ENCODE measurements at regions not wholly inside any gene's neighbourhood (a gene's known extent, or its start where the extent isn't known, plus 50 kb on each side); places are given as distances from the start of the nearest gene placed in this dataset.

- Histone ChIP-seq H3K23ac (ENCODE audit: insufficient read length, low read depth, low read length) (no peak overlapping the region), H4K20me1 (ENCODE audit: control insufficient read depth, insufficient read depth, insufficient read length) (no peaks in the 10 kb centered on the region), H4K8ac (replicated peaks; ENCODE audit: insufficient read length, low read depth, low read length) (no peak overlapping the region), H2BK12ac (ENCODE audit: insufficient read length, low read depth, low read length) (no peak overlapping the region), H3K9ac (ENCODE audit: extremely low read depth, insufficient read length, low read length) (no peak overlapping the region), H3K79me2 (ENCODE audit: insufficient read depth, low read length) (no peaks in the 10 kb centered on the region), H4K5ac (ENCODE audit: insufficient read length, low read depth, low read length) (no peak overlapping the region), H3K27ac (ENCODE audit: insufficient read length, low read depth, low read length) (no peak overlapping the region), H3K79me1 (ENCODE audit: insufficient read depth, low read depth, low read length, poor library complexity, severe bottlenecking) (no peaks in the 10 kb centered on the region), H3T11ph (ENCODE audit: low read length) (no peak overlapping the region), H3K4me2 (ENCODE audit: insufficient read depth, insufficient read length, low read length) (no peak overlapping the region), H2BK120ac (ENCODE audit: low read depth, low read length, poor library complexity, severe bottlenecking) (no peak overlapping the region), H2AK5ac (ENCODE audit: insufficient read length, low read length) (no peak overlapping the region), H3K18ac (ENCODE audit: insufficient read length, low read depth, low read length) (no peak overlapping the region), H3K4ac (ENCODE audit: low read depth, low read length) (no peak overlapping the region), H4K91ac (ENCODE audit: insufficient read length, low read depth, low read length) (no peak overlapping the region), H3K4me1 (ENCODE audit: insufficient read depth, low read length) (peaks cover 7% of the 10 kb centered on the region; the same call in 1 of the 2 replicates), H3K27me3 (ENCODE audit: insufficient read depth, low read length) (no peaks in the 10 kb centered on the region), H3K56ac (ENCODE audit: insufficient read length, low read depth, low read length) (no peak overlapping the region), H2AFZ (ENCODE audit: low read length) (no peak overlapping the region), H2BK5ac (ENCODE audit: insufficient read length, low read length) (no peak overlapping the region), H3K14ac (ENCODE audit: insufficient read depth, low read length) (no peak overlapping the region), H3K9me3 (ENCODE audit: control insufficient read depth, low read depth, low read length) (no peaks in the 10 kb centered on the region), H3K23me2 (ENCODE audit: insufficient read length, low read depth, low read length, poor library complexity, severe bottlenecking) (no peaks in the 10 kb centered on the region), H2BK15ac (ENCODE audit: low read depth, low read length) (no peak overlapping the region), H2BK20ac (ENCODE audit: low read depth, low read length, poor library complexity, severe bottlenecking) (no peak overlapping the region)
- H3K4me1 Mint-ChIP-seq: peaks cover 19 to 23% of the 10 kb centered on the region in 2 experiments
- H3K36me3 Mint-ChIP-seq (ENCODE audit: insufficient read depth in 1 of 3, low read depth in 3 of 3): peaks cover 5 to 12% (median 11%) of the 10 kb centered on the region in 3 experiments; a peak in 6 of 7 replicates
- H3K9me3 Mint-ChIP-seq: peaks cover 69 to 75% of the 10 kb centered on the region in 2 experiments
- WGBS (ENCODE audit: extremely low coverage, insufficient read length, low lambda C conversion rate): no CpG with 5 or more reads among the region's 28 CpGs
- TF ChIP-seq, protein P1, sequence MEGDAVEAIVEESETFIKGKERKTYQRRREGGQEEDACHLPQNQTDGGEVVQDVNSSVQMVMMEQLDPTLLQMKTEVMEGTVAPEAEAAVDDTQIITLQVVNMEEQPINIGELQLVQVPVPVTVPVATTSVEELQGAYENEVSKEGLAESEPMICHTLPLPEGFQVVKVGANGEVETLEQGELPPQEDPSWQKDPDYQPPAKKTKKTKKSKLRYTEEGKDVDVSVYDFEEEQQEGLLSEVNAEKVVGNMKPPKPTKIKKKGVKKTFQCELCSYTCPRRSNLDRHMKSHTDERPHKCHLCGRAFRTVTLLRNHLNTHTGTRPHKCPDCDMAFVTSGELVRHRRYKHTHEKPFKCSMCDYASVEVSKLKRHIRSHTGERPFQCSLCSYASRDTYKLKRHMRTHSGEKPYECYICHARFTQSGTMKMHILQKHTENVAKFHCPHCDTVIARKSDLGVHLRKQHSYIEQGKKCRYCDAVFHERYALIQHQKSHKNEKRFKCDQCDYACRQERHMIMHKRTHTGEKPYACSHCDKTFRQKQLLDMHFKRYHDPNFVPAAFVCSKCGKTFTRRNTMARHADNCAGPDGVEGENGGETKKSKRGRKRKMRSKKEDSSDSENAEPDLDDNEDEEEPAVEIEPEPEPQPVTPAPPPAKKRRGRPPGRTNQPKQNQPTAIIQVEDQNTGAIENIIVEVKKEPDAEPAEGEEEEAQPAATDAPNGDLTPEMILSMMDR (conservative IDR thresholded peaks at IDR 0.05): peak; percentile 31; the same call in 2 of the 3 replicates
- H3K27ac Mint-ChIP-seq: no peak overlapping the region
- DNase-seq: peak; percentile 45
- H3K27me3 Mint-ChIP-seq (ENCODE audit: low read depth): peaks cover 2% of the 10 kb centered on the region
- no peak overlapping the region for H3K4me3 Mint-ChIP-seq
These were observed 268.8 kb downstream of the MID1IP1 start for GRCh38 chrX:39070009-39070408.

All from H9 (cell line).